Stimulated activated CD4-positive, alpha-beta T cell treated with anti-CD3 and anti-CD28 coated beads, Interleukin-15, amount 100 ng/mL, for 24 hours (primary cell): ENCODE measurements at regions not wholly inside any gene's neighbourhood (a gene's known extent, or its start where the extent isn't known, plus 50 kb on each side); places are given as distances from the start of the nearest gene placed in this dataset.
"Not testable (repeated sequence)": the region's sequence is repeated elsewhere in the genome, so short reads cannot be mapped to it uniquely, and the experiment has no call there.

Source experiments
- DNase-seq: peaks from one replicate; pipeline ENCODE4 v3.0.0-alpha.2; 2020

DNA sequence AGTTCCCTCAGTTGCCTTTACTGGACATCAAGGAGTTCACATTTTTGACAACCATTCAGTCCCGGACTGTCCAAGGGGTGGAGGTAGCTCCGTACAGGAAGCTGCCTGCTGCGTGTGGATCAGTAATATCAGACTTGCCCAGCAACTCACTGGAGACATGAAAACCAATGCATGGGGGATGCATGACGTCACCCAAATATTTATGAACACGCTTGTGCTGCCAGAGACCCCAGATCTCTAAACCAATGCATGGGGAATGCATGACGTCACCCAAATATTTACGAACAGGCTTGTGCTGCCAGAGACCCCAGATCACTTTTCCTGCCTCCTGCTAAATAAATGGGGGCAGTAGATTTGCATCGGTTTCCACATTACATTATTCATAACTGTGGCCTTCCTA, 2137.4 kb upstream of the DEFB115 start:
- not testable (repeated sequence) for DNase-seq

GRCh38 chr20:29120575-29120974, 2136.9 kb upstream of the DEFB115 start:
- DNase-seq, result not testable (repeated sequence)

GRCh38 chr20:29122784-29123183, 2134.7 kb upstream of the DEFB115 start:
- DNase-seq, result not testable (repeated sequence)

DNA sequence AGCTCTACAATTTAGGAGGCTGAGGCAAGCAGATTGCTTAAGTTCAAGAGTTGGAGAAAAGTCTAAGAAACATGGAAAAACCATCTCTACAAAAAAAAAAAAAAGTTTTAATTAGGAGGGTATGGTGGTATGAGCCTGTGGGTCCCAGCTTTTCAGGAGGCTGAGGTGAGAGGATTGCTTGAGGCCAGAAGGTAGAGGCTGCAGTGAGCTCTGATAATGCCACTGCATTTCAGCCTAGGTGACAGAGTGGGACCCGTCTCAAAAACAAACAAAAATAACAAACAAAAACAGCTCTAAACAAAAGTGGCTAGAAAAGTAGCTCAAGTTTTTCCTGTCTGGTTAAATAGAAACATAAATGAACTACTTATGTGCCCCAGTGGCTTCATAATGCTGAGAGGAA, 2133.6 kb upstream of the DEFB115 start:
- no peak for DNase-seq
